PC-3 (cell line): ENCODE measurements at regions not wholly inside any gene's neighbourhood (a gene's known extent, or its start where the extent isn't known, plus 50 kb on each side); places are given as distances from the start of the nearest gene placed in this dataset.

Source experiments
- EZH2phosphoT487 ChIP-seq: fragments of 300-600 bp; sonication (generic); IDR thresholded peaks from 2 replicates; pipeline ENCODE4 v1.6.1; 2018; ENCODE audit warnings: mild to moderate bottlenecking, antibody characterized with exemption, low read length, borderline replicate concordance
- TF ChIP-seq, protein P1 (sequence below): fragments of 300-600 bp; sonication (generic); conservative IDR thresholded peaks from 2 replicates; pipeline ENCODE4 v1.5.1; 2017; ENCODE audit warnings: antibody characterized with exemption, low read depth, mild to moderate bottlenecking, low read length

DNA sequence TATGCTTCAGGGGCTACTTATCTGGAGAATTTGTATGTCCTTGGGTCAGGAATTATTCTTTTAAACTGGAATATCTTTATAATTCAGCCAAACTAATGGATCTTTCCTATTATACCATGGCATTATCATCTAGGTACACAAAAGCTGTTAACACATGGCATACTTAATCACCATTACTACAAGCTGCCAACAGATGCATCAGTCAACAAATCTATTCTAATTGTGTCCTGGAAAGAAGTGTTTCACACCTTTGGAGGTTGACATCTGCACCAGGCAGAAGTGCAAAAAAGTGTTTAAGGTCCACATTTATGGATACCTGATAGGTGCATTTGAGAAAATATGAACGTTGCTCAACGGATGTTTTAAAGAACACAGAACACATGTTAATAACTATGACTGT is 470.2 kb upstream of the ADGRL2 start:
- TF ChIP-seq, protein P1, sequence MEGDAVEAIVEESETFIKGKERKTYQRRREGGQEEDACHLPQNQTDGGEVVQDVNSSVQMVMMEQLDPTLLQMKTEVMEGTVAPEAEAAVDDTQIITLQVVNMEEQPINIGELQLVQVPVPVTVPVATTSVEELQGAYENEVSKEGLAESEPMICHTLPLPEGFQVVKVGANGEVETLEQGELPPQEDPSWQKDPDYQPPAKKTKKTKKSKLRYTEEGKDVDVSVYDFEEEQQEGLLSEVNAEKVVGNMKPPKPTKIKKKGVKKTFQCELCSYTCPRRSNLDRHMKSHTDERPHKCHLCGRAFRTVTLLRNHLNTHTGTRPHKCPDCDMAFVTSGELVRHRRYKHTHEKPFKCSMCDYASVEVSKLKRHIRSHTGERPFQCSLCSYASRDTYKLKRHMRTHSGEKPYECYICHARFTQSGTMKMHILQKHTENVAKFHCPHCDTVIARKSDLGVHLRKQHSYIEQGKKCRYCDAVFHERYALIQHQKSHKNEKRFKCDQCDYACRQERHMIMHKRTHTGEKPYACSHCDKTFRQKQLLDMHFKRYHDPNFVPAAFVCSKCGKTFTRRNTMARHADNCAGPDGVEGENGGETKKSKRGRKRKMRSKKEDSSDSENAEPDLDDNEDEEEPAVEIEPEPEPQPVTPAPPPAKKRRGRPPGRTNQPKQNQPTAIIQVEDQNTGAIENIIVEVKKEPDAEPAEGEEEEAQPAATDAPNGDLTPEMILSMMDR: no peak
- no peak for TF ChIP-seq EZH2phosphoT487
